Hypothalamus (tissue), 51 donors: ENCODE measurements at regions not wholly inside any gene's neighbourhood (a gene's known extent, or its start where the extent isn't known, plus 50 kb on each side); places are given as distances from the start of the nearest gene placed in this dataset.
A peak's percentile ranks its signal among the peaks of the same experiment; 100 is the strongest.

Source experiments
- DNase-seq, 51 donors: peaks; one replicate each; lab custom pipeline; 2025; lab: John Stamatoyannopoulos, UW

DNA sequence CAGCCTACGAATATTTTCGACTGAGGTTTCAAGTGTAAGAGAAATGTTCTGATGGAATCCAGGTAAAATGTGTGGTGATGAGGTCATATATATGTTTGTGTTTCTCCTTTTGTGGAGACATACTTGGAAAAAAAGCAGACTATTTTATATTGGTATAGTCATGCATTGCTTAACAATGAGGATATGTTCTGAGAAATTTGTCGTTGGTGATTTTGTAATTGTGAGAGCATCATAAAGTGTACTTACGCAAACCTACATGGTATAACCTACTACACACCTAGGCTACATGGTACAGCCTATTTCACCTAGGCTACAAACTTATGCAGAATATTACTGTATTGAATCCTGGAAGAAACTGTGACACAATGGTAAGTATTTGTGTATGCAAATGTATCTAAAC is 1849.9 kb upstream of the CELF4 start:
- no peak for DNase-seq

DNA sequence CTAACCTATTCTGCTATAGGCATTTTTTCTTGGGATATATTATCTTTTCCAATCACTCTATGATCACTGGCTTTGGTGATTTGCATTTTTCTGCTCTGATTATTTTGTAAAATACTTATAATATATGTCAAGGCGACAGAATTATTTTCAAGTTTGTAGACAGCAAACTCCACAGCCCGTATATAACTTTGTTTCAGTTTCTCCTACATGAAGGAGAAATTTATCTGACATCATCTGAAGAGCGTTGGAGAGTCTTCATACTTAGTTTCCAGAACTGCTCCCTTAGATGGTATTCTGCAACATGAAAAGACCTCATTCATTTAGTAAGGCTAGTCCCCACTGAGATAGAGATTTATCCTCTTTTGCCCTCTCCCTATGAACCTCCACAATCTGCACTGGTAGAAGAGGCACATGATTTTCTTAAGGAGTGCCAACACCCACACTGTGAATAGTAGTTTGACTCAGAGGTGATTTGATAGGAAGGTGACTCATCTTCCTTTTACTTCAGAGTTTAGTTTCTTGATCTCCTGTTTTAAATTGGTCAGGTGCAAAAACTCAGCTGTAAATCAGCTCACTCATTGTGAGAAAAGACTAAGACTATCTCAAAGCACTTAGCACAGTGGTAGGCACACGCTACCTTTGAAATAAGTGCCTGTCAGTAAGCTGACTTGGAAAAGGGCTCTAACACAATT is 1848.6 kb upstream of the CELF4 start:
- DNase-seq, result peak in 1 of 51 donors; percentile 2

DNA sequence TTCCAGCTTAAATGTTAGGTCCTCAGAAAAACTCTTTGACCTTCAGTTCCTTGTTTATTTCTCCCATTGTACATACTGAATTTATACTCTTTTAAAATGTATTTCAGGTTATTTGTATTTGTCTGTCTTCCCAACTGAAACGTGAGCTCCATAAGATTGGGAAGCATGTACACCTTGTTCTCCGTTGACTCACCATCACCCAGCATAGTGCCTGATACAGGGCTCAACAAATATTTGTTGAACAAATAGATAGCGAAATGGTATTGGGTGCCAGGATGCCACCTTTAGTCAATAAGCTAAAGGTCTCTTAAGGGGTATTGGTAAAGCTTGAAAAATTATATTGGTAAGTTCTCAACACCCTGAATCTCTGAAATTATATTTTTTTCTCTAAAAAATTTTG is 1841.3 kb upstream of the CELF4 start:
- DNase-seq, result no peak

DNA sequence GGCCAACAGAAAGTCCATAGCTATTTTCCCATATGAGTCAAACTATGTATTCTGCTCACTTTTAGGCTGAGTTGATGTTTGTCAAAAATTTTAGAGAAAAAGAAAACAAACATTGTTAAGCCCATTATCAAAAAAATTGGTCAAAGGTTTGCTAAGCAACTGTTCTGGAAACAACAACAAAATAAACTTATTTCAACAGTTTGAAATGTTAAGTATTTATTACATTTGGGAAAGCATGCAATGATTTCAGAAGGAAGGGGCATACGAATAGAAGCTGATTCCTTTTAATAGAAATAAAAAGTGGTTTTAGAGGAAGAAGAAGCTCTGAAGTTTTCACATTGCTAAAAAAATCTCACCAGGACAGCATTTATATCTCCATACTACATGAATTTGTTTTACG is 1837.5 kb upstream of the CELF4 start:
- no peak for DNase-seq

DNA sequence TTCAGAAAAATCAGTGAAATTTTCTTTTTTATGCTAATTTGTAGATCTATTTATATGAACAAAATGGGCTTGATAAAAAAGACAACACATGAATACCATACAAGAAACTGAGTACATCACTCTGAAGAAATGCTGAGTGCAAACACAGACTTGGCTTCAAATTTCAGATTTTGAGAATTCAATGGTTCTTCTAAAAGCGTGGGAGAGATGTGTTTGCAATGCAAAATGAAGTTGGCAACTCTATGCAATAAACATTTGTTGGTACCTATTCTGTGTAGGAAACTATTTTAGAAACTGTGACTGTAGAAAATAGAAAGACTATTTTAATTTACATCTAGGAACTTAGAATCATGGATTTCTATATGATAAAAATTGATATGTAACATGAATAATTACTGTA is 1834.1 kb upstream of the CELF4 start:
- DNase-seq, result no peak

DNA sequence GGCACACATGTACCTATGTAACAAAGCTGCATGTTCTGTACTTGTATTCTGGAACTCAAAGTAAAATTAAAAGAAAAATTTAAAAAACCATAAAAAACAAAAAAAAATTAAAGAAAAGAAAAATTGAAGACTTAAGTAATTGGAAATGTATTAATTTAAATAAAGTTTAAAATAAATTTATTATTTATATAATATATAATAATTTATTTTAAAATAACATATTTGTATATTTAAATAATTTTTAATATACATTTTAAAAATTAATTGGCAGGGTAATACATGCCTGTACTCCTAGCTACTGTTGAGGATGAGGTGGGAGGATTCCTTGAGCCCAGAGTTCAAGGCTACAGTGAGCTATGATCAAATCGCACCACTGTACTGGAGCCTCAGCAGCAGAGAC is 1830.6 kb upstream of the CELF4 start:
- no peak for DNase-seq

DNA sequence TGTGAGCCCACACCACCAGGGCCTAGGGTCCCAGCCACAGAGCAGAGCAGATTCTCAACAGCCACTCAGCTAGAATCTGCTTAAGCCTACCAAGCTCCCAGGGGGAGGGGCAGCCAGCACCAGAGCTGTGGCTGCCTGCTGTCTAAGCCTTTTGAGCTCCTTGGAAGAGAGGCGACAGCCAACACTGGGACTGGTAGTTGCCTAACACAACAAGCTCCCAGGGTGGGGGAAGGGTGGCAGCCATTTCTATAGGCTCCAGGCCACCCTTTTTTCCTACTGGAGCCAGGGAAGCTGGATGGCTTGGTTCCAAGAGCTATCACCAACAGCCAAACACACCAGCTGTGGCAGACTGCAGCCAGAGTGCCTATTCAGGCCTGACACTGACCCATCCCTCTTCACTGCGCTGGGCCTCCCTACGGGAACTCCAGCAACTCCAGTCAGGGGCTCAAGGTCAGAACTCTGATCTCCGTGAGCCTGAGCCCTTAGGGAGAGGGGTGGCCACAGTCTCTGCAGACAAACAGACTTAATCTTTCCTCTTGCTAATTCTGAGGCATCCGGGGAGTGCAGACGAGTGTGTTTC is 1824.3 kb upstream of the CELF4 start:
- no peak for DNase-seq

DNA sequence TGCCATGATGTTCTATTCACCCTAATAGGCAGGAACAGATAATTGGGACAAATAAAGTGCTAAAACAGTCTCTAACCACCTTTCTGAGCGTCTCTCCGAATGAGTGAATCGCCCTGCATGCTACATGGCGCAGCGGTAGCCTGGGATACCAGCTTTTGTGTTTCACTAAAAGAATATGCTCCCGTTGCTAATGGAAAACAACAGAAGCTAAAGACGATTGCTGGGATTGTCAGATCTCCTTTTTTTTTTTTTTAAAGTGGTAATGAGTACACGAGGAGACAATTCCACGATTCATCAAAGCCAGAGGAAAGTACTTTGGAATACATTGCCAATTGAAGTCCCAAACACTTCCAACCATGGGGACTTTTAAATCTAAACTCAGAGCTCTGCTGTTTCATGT is 1815.3 kb upstream of the CELF4 start:
- peak in 7 of 51 donors; percentile 2 to 36 (median 8) for DNase-seq

DNA sequence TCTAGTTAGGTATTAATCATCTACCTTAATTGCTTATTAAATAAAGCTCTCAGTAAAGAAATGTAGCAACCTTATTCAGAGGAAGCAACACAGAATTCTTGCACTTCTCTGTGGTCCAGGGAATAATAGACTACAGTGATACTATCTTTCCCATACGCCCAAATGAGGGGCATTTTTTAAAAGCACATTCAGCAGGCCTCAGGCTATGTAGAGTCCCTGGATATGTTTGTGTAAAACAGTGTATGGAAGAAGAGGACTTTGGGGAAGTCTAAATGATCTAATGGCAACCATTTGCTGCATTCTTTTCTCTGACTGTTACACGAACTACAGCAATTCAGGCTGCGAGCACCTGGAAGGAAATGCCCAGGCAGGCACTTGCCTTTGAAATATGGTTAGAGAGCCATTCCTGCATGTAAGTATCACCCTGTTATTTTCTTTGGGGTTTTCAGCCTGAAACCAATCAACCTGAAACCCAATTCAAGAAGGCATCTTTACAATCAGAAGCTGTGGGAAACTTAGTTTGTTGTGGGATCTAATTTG is 1814.7 kb upstream of the CELF4 start:
- peak in 1 of 51 donors; percentile 60 for DNase-seq

DNA sequence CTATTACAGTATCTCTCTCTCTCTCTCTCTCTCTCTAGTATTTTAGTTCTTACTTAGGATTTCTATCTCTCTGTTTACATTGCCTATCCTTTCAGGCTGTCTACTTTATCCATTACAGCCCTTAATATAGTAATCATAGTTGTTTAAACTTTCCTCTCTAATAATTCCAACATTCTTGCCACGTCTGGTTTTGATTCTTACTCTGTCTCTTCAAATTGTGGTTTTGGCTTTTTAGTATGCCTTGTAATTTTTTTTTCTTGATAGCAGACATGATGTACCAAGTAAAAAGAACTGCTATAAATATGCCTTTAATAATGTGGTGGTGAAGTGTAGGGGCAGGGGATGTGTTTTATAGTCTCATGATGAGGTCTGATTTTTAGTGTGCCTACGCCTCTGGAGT is 1809.5 kb upstream of the CELF4 start:
- no peak for DNase-seq

DNA sequence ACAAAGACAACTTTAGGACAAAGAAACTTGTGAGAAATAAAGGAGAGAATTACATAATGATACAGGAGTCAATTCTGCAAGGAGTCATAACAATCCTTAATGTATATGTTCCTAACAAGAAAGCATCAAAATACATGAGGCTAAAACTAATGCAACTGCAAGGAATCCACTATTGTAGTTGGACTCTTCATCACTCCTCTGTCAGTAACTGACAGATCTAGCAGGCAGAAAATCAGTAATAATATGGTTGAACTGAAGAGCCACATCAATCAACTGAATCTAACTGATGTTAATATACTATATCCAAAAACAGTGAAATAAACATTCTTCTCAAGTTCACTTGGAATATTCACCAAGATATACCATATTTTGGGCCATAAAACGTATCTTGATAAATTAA is 1806.4 kb upstream of the CELF4 start:
- DNase-seq, result no peak

DNA sequence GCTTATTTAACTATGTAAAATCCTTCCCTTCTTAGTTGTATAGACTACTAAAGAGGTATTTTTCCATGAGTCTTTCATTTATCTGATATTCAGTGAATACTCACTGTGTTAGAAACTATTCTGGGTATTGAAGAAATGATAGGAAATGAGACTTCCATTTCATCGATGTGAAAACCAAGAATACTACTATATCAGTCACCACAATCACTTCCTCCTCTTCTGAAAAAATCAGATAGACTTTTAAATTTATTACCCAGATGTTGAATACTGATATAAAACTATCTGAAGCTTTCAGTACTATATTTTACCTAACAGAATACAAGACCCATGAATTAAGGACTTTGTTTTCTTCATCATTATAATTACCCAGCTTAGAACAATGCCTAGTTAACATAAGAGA is 1801.1 kb upstream of the CELF4 start:
- DNase-seq, result no peak

DNA sequence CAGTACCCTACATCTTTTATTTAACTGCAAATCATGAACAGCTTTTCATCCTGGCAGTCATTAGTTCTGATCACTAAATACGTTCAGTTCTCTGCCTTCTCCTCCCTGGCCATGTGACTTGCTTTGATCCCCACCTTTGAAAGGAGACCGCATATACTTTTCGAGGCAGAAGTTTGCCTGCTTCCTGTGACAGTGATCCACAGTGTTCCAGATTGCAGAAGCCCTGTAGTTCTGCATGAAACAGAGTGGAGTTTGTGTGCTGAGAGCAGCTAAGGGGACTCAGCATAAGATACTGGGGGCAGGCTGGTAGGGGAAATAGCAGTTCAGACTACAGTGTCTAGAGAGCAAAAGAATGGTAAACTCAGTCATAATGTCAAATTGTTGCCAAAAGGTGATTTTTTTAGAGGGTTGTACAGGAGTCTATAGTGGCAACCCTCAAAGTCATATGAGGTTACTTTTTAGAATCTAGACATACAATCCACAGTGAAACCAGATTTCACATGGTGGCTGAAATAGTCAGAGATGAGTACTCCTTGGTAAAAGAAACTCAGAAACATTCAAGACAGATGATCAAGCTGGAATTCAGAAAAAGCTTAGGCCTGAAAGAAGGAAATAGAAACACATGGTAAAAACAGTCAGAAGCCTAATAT is 1800.4 kb upstream of the CELF4 start:
- no peak for DNase-seq

DNA sequence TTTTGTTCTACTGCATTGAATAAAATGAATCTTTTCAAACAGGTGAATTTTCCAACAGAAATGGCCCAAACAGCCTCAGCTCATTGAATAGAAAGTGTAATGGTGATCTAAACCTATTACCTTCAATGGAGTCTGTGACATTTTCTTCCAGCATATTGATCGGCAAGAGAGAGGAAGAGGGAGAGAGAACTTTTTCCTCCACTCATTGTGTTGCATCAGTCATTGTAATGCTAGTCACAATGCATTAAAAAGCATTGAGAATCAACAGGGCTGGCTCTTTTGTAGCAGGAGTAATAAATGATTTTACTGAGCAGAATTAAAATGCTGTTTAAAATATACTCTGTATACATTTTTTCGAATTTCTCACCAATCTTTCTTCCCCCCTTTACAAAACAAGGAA is 1794.5 kb upstream of the CELF4 start:
- no peak for DNase-seq

DNA sequence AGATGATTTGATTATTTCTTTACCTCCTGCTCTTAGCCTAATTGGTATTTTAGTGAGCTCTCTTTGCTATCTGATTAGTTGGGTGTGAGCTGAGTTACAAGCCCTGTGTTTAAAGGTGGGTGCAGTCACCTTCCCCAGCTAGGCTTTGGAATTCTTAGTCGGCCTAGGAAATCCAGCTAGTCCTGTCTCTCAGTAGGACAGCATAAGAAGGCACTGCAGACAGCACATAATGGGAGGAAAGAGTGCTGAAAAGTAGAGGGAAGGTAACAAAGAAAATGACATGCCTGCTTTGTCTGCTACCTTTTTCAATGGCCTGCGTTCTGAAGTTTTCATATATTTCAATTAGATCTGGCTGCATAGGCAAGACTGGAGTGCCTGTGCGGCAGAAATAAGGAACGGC is 1794.0 kb upstream of the CELF4 start:
- no peak for DNase-seq

DNA sequence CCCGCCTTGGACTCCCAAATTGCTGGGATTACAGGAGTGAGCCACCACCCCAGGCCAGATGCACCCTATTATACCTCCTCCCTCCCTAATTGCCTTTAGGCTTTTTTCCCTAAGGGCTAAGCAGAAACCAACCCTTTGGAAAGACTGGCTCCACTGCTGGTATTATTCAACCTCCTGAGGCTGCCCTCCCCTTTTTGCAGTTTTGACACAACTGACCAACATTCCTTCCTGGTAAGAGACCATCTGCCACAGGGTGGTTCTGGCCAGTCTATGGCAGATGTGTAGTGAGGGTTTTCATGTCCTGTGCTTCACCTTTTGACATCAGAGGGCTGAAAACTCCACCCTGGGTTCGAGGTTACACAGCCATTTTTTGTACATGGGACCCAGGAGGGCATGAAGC is 1785.3 kb upstream of the CELF4 start:
- DNase-seq, result no peak

DNA sequence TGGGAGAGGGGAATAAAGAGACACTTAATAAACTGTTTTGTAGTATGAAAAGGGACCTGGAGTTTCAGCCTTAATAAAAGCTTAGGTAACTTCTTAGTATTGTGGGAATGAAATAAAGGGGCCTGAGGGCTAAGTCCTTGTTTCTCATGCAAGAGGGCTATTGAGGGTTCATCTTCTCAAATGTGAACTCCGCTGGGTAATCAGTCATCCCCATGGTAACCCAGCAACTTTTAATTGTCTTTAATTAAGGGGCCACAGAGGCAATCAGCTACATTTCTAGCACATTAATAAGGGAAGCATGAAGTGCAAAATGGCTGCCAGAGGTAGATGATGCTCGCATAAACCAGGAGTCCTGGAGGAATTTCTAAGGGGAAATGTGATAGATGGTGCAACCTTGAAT is 1784.2 kb upstream of the CELF4 start:
- DNase-seq, result no peak

DNA sequence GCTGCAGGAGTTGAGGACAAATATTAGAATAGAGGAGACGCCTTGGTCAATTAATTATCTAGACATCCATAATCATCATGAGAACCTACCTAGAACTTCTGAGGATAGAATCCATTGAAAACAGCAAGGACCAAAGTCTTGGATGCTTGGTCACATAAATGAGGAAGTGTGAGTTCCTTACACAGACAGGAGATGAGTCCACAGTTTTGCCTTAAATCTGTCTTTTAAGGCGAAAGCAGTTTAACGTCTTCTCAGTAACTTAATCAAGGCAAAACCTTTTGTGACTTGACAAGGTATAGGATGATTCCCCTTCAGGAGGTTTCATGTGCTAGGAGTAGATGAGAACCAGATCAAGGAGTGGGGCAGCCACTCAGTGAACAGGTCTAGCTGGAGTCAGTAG is 1783.2 kb upstream of the CELF4 start:
- DNase-seq, result no peak

DNA sequence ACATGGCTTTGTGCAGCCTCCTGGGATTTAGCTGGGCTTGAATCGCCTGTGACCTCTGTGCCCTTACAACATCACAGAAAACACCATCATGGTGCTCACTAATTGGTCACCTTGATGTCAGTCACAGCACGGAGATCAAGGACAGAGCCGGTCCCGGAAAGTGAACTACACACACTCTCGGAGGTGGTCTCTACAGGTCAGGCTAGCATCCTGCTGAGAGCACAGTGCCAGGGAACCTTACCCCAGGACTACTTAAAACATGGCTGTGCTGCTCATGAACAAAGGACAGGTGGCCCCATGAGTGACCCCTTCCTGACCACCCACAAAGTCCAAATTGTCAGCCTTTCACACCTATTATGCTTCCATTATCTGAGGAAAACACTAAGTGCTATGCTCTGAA is 1782.1 kb upstream of the CELF4 start:
- no peak for DNase-seq

DNA sequence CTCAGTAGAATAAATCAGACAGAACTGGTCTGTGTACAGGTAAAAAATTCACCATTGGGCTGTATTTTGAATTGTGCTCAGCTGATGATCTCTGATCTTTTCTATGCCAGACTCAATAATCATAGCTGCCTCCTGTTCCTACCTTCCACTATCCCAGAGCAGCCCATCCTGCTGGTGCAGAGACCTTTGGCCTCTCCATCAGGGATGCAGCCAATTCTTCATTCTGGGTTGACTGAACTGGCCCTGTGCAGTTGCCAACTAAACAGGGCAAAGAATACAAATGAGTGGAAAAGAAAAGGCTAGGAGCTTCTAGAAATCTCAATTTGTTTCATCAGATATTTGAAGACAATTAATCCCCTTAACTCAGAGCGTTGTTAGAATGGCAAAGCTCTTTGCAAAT is 1781.3 kb upstream of the CELF4 start:
- peak in 4 of 51 donors; percentile 1 to 5 (median 3) for DNase-seq

DNA sequence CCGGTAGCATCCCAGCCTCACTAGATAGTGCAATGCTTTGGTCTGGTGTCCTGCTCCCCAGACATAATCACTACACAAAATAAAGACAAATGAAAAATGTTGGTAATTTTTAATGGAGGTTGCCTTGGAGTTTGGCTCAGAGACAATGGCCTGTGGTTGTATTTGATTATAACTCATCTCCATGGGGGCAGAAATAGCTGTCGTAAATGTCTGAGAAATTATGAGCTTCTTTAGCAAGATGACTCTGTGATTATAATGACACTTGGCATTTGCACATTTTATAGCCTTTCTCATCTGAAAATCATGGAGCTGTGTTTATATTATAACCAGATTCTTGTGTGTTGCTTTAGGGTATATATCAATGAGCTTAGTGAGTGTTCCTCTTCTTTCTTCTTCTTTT is 1779.7 kb upstream of the CELF4 start:
- DNase-seq, result no peak

DNA sequence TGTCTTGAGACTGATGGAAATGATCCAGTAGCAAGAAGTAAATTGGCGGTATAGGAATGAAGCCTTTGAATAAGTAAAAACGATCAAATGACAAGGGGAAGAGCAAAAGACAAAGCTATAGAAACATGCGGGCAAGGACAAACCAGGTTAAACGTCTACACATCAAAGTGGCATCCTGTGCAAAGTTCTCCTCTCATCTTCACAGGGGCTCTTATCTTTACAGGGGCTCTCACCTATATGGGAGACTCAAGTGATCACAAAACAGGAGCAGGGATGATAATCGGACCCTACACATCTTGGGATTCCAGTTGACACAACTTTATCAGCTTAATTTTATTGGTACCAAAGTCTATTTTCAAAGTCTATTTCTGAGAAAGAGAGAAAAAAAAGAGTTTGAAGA is 1778.9 kb upstream of the CELF4 start:
- DNase-seq, result no peak
